MM.1S (cell line): ENCODE measurements at regions not wholly inside any gene's neighbourhood (a gene's known extent, or its start where the extent isn't known, plus 50 kb on each side); places are given as distances from the start of the nearest gene placed in this dataset.

Experiments
- DNase-seq: peaks from one replicate; pipeline ENCODE4 v3.0.0-alpha.2; 2015
- H2AFZ ChIP-seq: fragments of 300-600 bp; sonication (generic); 2 replicates; pipeline ENCODE4 v1.6.0; 2016; ENCODE audit warnings: antibody characterized with exemption, low read length
- H3F3A ChIP-seq: fragments of 300-600 bp; sonication (generic); 2 replicates; pipeline ENCODE4 v1.6.1; 2016; ENCODE audit warnings: mild to moderate bottlenecking, antibody characterized with exemption, low read length, moderate library complexity, mixed read lengths; ENCODE audit not compliant: insufficient read depth
- H3K27ac ChIP-seq: fragments of 300-600 bp; sonication (generic); 2 replicates; pipeline ENCODE4 v1.5.1; 2016; ENCODE audit warnings: mild to moderate bottlenecking, low read length
- H3K27me3 ChIP-seq: fragments of 300-600 bp; sonication (generic); replicated peaks from 2 replicates; pipeline ENCODE4 v1.6.0; 2016; ENCODE audit warnings: low read length; ENCODE audit not compliant: insufficient read depth
- H3K36me3 ChIP-seq: fragments of 300-600 bp; sonication (generic); replicated peaks from 2 replicates; pipeline ENCODE4 v1.6.1; 2016; ENCODE audit warnings: mild to moderate bottlenecking, low read length, mixed read lengths; ENCODE audit not compliant: insufficient read depth
- H3K4me1 ChIP-seq: fragments of 300-600 bp; sonication (generic); 2 replicates; pipeline ENCODE4 v1.6.1; 2016; ENCODE audit warnings: low read length, mixed read lengths
- H3K4me2 ChIP-seq: fragments of 300-600 bp; sonication (generic); 2 replicates; pipeline ENCODE4 v1.6.0; 2016; ENCODE audit warnings: low read depth, low read length
- H3K4me3 ChIP-seq: fragments of 300-600 bp; sonication (generic); 2 replicates; pipeline ENCODE4 v1.5.1; 2016; ENCODE audit warnings: low read length, mixed read lengths
- H3K79me2 ChIP-seq: fragments of 300-600 bp; sonication (generic); 2 replicates; pipeline ENCODE4 v1.6.1; 2016; ENCODE audit warnings: mixed run types, low read length, mixed read lengths
- H3K9ac ChIP-seq: fragments of 300-600 bp; sonication (generic); 2 replicates; pipeline ENCODE4 v1.6.1; 2016; ENCODE audit warnings: low read length, mixed read lengths
- H3K9me2 ChIP-seq: fragments of 300-600 bp; sonication (generic); replicated peaks from 2 replicates; pipeline ENCODE4 v1.6.1; 2016; ENCODE audit warnings: mild to moderate bottlenecking, low read length, mixed read lengths; ENCODE audit not compliant: insufficient read depth
- H3K9me3 ChIP-seq: fragments of 300-600 bp; sonication (generic); replicated peaks from 2 replicates; pipeline ENCODE4 v1.6.1; 2016; ENCODE audit warnings: mild to moderate bottlenecking, low read length, mixed read lengths; ENCODE audit not compliant: insufficient read depth
- H4K20me1 ChIP-seq: fragments of 300-600 bp; sonication (generic); 2 replicates; pipeline ENCODE4 v1.6.1; 2016; ENCODE audit warnings: mild to moderate bottlenecking, low read length, moderate library complexity, mixed read lengths; ENCODE audit not compliant: insufficient read depth
- CTCF ChIP-seq: fragments of 300-600 bp; sonication (generic); IDR thresholded peaks from 2 replicates; pipeline ENCODE4 v1.5.1; 2016; ENCODE audit warnings: antibody characterized with exemption, low read length, mixed read lengths
- EZH2 ChIP-seq: fragments of 300-600 bp; sonication (generic); optimal IDR thresholded peaks from 2 replicates; pipeline ENCODE3; 2017; ENCODE audit warnings: low read depth, mild to moderate bottlenecking, antibody characterized with exemption, low read length, mixed read lengths
- EZH2phosphoT487 ChIP-seq: fragments of 300-600 bp; sonication (generic); IDR thresholded peaks from 2 replicates; pipeline ENCODE4 v1.6.1; 2018; ENCODE audit warnings: antibody characterized with exemption, low read length

- Histone ChIP-seq H3K9ac (no peak overlapping the region), H3K79me2 (no peaks in the 10 kb centered on the region), H4K20me1 (no peaks in the 10 kb centered on the region), H3K27ac (no peak overlapping the region), H3K9me2 (no peaks in the 10 kb centered on the region), H3K4me3 (no peak overlapping the region), H3K27me3 (peaks cover 35% of the 10 kb centered on the region), H3F3A (no peaks in the 10 kb centered on the region), H3K9me3 (no peaks in the 10 kb centered on the region), H3K4me2 (no peak overlapping the region), H2AFZ (no peak overlapping the region), H3K4me1 (no peaks in the 10 kb centered on the region), H3K36me3 (no peaks in the 10 kb centered on the region)
- TF ChIP-seq EZH2 (no peak), EZH2phosphoT487 (no peak), CTCF (no peak)
- no peak for DNase-seq
Measured at GRCh38 chr1:29557701-29558600, 321.6 kb downstream of the PTPRU start.

- Histone ChIP-seq H2AFZ (no peak overlapping the region), H4K20me1 (no peaks in the 10 kb centered on the region), H3K79me2 (no peaks in the 10 kb centered on the region), H3K9ac (no peak overlapping the region), H3K36me3 (no peaks in the 10 kb centered on the region), H3K27me3 (peaks cover 35% of the 10 kb centered on the region), H3K27ac (no peak overlapping the region), H3K4me2 (no peak overlapping the region), H3K4me1 (no peaks in the 10 kb centered on the region), H3F3A (no peaks in the 10 kb centered on the region), H3K4me3 (no peak overlapping the region), H3K9me2 (no peaks in the 10 kb centered on the region), H3K9me3 (no peaks in the 10 kb centered on the region)
- TF ChIP-seq CTCF (no peak), EZH2phosphoT487 (no peak), EZH2 (no peak)
- no peak for DNase-seq
Measured at GRCh38 chr1:29557066-29557465, 320.7 kb downstream of the PTPRU start.

- H3K36me3 ChIP-seq, result no peaks in the 10 kb centered on the region
- no peak for DNase-seq
- peaks cover 35% of the 10 kb centered on the region for H3K27me3 ChIP-seq
- H3F3A ChIP-seq, result no peaks in the 10 kb centered on the region
- H3K9me3 ChIP-seq, result no peaks in the 10 kb centered on the region
- H3K4me2 ChIP-seq, result no peak overlapping the region
- TF ChIP-seq EZH2phosphoT487, result no peak
- TF ChIP-seq EZH2, result no peak
- TF ChIP-seq CTCF, result no peak
- no peak overlapping the region for H3K27ac ChIP-seq
- H3K4me1 ChIP-seq, result no peaks in the 10 kb centered on the region
- no peak overlapping the region for H3K4me3 ChIP-seq
- no peaks in the 10 kb centered on the region for H4K20me1 ChIP-seq
- no peaks in the 10 kb centered on the region for H3K9me2 ChIP-seq
- no peak overlapping the region for H3K9ac ChIP-seq
- H2AFZ ChIP-seq, result no peak overlapping the region
- H3K79me2 ChIP-seq, result no peaks in the 10 kb centered on the region
Measured at GRCh38 chr1:29556657-29557056, 320.3 kb downstream of the PTPRU start.
